AG04450 (cell line): ENCODE measurements at regions not wholly inside any gene's neighbourhood (a gene's known extent, or its start where the extent isn't known, plus 50 kb on each side); places are given as distances from the start of the nearest gene placed in this dataset.

Experiments used
- CTCF ChIA-PET: fragments of 300-600, 350-600 bp; formaldehyde crosslinking; extraction: SDS; loops from one replicate; lab custom pipeline; 2022; ENCODE audit warnings: antibody characterized with exemption, inconsistent platforms; lab: Charles Lee
- POLR2A ChIA-PET: fragments of 350-600 bp; formaldehyde crosslinking; extraction: SDS; loops from one replicate; lab custom pipeline; 2021; ENCODE audit warnings: antibody characterized with exemption, inconsistent platforms; lab: Yijun Ruan, JAX
- DNase-seq: peaks from one replicate; pipeline ENCODE4 v3.0.0-alpha.2; 2011; ENCODE audit warnings: low read depth, low spot score
- H3K27ac ChIP-seq: one replicate; pipeline ENCODE4 v1.5.1; 2012; ENCODE audit warnings: low read depth, low read length, control low read depth
- H3K27me3 ChIP-seq: one replicate; pipeline ENCODE4 v1.6.0; 2012; ENCODE audit warnings: low read length; ENCODE audit not compliant: control insufficient read depth, insufficient read depth
- H3K4me3 ChIP-seq: 2 replicates; pipeline ENCODE4 v1.5.1; 2011; ENCODE audit warnings: mild to moderate bottlenecking, low read depth, low read length, control low read depth
- H3K9me3 ChIP-seq: 2 replicates; pipeline ENCODE4 v1.5.1; 2012; ENCODE audit warnings: low read length; ENCODE audit not compliant: control insufficient read depth, insufficient read depth
- TF ChIP-seq, protein P1 (sequence below): IDR thresholded peaks from 2 replicates; pipeline ENCODE4 v1.5.1; 2011; ENCODE audit warnings: low read depth, low read length, control low read depth, inconsistent platforms

DNA sequence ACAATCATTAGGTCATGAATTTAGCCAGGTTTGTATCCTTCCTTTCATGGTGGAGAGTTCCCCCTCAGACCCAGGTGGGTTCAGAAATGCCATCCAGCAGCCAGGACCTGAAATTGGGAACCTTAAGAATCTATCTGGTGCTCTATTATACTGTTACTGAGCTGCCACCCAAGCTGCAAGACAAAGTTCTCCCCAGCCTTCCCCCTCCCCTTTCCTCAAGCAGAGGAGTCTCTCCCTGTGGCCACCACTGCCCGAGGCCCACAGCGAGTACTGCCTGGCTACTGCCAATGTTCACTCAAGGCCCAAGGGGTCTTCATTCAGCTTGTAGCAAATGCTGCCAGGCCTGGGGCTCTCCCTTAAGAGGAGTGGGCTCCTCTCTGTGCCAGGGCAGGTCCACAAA is 133.8 kb downstream of the TMEM38B start:
- POLR2A ChIA-PET = no interaction called here
- TF ChIP-seq, protein P1, sequence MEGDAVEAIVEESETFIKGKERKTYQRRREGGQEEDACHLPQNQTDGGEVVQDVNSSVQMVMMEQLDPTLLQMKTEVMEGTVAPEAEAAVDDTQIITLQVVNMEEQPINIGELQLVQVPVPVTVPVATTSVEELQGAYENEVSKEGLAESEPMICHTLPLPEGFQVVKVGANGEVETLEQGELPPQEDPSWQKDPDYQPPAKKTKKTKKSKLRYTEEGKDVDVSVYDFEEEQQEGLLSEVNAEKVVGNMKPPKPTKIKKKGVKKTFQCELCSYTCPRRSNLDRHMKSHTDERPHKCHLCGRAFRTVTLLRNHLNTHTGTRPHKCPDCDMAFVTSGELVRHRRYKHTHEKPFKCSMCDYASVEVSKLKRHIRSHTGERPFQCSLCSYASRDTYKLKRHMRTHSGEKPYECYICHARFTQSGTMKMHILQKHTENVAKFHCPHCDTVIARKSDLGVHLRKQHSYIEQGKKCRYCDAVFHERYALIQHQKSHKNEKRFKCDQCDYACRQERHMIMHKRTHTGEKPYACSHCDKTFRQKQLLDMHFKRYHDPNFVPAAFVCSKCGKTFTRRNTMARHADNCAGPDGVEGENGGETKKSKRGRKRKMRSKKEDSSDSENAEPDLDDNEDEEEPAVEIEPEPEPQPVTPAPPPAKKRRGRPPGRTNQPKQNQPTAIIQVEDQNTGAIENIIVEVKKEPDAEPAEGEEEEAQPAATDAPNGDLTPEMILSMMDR = no peak
- no peaks in the 10 kb centered on the region for H3K27me3 ChIP-seq
- no peak for DNase-seq
- no peak overlapping the region for H3K4me3 ChIP-seq
- no peak overlapping the region for H3K27ac ChIP-seq
- CTCF ChIA-PET = interaction anchor here (2.0 kb wide), 1 partner anchor 14 kb away, joined by 13 read pairs; no protein-coding TSS in a partner anchor
- no peaks in the 10 kb centered on the region; the same call in 1 of the 2 replicates for H3K9me3 ChIP-seq

DNA sequence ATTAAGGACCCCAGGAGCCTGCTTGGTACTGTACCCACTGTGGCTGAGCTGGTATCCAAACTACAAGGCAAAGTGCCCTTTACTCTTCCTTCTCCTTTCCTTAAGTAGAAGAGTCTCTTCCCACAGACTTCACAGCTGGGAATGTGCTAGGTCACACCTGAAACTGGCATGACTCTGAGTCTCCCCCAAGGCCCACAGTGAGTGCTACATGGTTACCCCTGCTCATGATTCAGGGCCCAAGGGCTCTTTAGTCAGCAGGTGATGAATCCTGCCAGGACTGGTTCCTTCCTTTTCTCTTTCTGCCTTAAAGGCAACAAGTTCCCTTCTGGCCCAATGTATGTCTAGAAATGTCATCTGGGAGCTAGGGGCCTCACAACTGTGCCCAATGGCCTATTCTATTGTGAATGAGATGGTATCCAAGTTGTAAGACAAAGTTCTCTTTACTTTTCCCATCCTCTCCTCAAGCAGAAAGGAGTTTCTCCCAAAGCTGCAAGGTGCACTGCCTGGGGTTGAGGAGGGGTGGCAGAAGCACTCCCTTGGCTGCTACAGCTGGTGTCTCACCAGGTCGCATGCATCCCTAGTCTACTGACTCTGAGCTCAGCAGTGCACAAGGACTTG is 134.4 kb downstream of the TMEM38B start:
- DNase-seq = no peak
- Histone ChIP-seq H3K27me3 (no peaks in the 10 kb centered on the region), H3K4me3 (no peak overlapping the region), H3K27ac (no peak overlapping the region), H3K9me3 (no peaks in the 10 kb centered on the region; the same call in 1 of the 2 replicates)
- TF ChIP-seq, protein P1 = no peak
- CTCF ChIA-PET = interaction anchor here (2.0 kb wide), 1 partner anchor 13 kb away, joined by 13 read pairs; no protein-coding TSS in a partner anchor
- POLR2A ChIA-PET = no interaction called here

DNA sequence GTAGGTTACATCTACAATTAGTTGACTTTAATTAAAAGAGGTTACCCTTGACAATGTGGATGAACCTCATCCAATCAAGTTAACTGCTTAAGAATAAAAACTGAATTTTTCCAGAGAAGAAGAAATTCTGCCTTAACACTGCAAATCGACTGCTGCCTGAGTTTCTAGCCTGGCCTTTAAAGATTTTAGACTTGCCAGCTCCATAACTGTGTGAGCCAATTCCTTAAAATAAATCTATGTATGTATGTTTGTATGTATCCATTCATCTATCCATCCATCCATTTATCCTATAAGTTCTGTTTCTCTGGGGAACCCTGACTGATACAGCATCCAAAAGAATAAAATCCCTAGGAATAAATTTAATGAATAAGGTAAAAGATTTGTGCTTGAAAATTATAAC is 136.1 kb downstream of the TMEM38B start:
- Histone ChIP-seq H3K4me3 (no peak overlapping the region), H3K27me3 (no peaks in the 10 kb centered on the region), H3K9me3 (no peaks in the 10 kb centered on the region; the same call in 1 of the 2 replicates), H3K27ac (no peak overlapping the region)
- no peak for DNase-seq
- TF ChIP-seq, protein P1 = no peak
- CTCF ChIA-PET = interaction anchor here (1.9 kb wide), 1 partner anchor 12 kb away, joined by 7 read pairs; no protein-coding TSS in a partner anchor
- POLR2A ChIA-PET = no interaction called here

DNA sequence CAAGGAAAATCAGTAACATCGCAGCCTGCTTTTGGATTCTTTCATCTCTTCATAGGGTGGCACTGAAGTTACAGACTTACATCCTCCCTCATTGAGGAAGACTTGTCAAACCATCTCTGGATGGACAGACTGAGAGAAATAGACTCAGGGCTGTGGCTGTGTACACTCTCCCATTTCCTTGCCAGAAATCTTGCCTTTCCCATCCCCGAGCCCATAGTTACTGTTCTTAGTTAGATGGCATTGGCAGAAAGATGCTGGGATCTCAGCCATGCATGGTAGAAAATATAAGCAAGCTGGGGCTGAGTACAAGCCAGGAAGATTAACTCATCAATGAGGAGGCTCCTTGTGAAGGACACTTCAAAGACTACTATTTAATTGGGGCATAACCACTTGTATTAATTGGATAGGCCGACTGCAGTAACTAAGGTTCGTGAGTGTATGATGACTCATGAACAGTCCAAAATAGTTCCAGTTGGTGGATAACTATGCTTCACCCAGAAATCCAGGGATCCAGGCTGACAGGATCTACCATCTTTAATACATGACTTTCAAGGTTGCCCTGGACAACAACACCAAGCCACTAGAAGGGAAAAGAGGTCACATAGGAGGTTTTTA is 137.9 kb downstream of the TMEM38B start:
- Histone ChIP-seq H3K9me3 (no peaks in the 10 kb centered on the region; the same call in 1 of the 2 replicates), H3K4me3 (no peak overlapping the region), H3K27ac (no peak overlapping the region), H3K27me3 (no peaks in the 10 kb centered on the region)
- POLR2A ChIA-PET = no interaction called here
- DNase-seq = no peak
- CTCF ChIA-PET = no interaction called here
- TF ChIP-seq, protein P1 = no peak

DNA sequence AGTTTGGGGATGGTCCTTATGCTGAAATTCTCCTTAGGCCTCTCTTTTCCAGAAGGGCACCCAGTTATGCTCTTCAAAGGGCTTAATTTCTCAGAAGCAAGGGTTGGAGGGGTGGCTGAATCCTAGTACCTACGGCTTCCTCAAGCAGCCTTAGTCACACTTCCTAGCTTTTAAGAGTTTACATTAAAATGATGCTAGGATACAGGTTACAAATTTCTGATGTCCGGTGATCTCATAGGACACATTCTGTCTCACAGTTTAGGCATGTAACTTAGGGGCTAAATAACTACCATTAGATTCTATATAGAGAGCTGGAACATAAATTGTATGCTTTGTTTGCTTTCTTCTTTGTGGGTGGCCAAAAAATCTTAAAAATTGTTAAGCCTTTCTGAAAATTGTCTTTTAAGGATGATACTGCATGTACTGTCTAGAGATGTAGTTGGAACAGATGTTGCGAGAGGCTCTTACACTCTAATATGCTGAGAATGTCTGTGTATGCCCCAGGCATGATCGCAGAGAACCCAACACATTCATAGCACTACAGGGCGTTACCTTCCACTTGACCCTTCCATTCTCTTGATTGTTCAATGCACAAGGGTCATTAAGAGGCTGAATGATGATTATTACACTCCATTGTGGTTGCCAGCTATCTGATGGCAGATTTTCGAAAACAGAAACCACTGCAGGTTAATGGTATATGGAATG is 139.1 kb downstream of the TMEM38B start:
- no peak for DNase-seq
- Histone ChIP-seq H3K4me3 (no peak overlapping the region), H3K9me3 (no peaks in the 10 kb centered on the region; the same call in 1 of the 2 replicates), H3K27ac (no peak overlapping the region), H3K27me3 (no peaks in the 10 kb centered on the region)
- ChIA-PET POLR2A (no interaction called here), CTCF (interaction anchor here (1.0 to 1.4 kb wide), 2 partner anchors 8 to 48 kb away, joined by 3 read pairs; no protein-coding TSS in a partner anchor)
- TF ChIP-seq, protein P1 = no peak
